IMR-90 (cell line): ENCODE measurements at regions not wholly inside any gene's neighbourhood (a gene's known extent, or its start where the extent isn't known, plus 50 kb on each side); places are given as distances from the start of the nearest gene placed in this dataset.
A peak's percentile ranks its signal among the peaks of the same experiment; 100 is the strongest.

Source experiments
- ATAC-seq: fragments of 200-7000 bp; cut with Tn5 transposase; 2 replicates; pipeline ENCODE4 v1.9.1; 2020; ENCODE audit warnings: low read depth, mild to moderate bottlenecking, moderate library complexity
- BruUV-seq: library from RNA; stranded (reverse); fragments of 400-500 nt; replicated peaks from 2 replicates; lab custom pipeline; 2021; lab: Mats Ljungman, UMichigan
- CTCF ChIA-PET: fragments of 300-600 bp; formaldehyde crosslinking; extraction: SDS; loops from one replicate; lab custom pipeline; 2021; ENCODE audit warnings: antibody characterized with exemption; lab: Yijun Ruan, JAX
- POLR2A ChIA-PET: fragments of 300-600 bp; sonication (Branson Sonifier 250); formaldehyde crosslinking; loops from one replicate; lab custom pipeline; 2022; ENCODE audit warnings: antibody characterized with exemption; ENCODE audit not compliant: unreplicated experiment; lab: Charles Lee
- DNase-seq: peaks from one replicate; pipeline ENCODE4 v3.0.0; 2013
- H2AFZ ChIP-seq: replicated peaks from 2 replicates; pipeline ENCODE3; 2013; ENCODE audit warnings: low read length, mild to moderate bottlenecking; ENCODE audit not compliant: poor library complexity
- H2AK5ac ChIP-seq: 2 replicates; pipeline ENCODE4 v1.6.1; 2013; ENCODE audit warnings: low read depth, low read length, inconsistent platforms
- H2AK9ac ChIP-seq: replicated peaks from 2 replicates; pipeline ENCODE3; 2013; ENCODE audit warnings: mild to moderate bottlenecking, low read depth, low read length, moderate library complexity; ENCODE audit not compliant: poor library complexity
- H2BK120ac ChIP-seq: 2 replicates; pipeline ENCODE4 v1.6.1; 2013; ENCODE audit warnings: low read depth, low read length, inconsistent platforms
- H2BK15ac ChIP-seq: 3 replicates; pipeline ENCODE4 v1.6.1; 2013; ENCODE audit warnings: low read depth, low read length, inconsistent platforms
- H2BK20ac ChIP-seq: 2 replicates; pipeline ENCODE4 v1.6.1; 2013; ENCODE audit warnings: low read depth, mild to moderate bottlenecking, inconsistent platforms, low read length, moderate library complexity
- H2BK5ac ChIP-seq: 2 replicates; pipeline ENCODE4 v1.6.1; 2013; ENCODE audit warnings: mild to moderate bottlenecking, low read depth, low read length, inconsistent platforms; ENCODE audit not compliant: poor library complexity, severe bottlenecking
- H3K14ac ChIP-seq: replicated peaks from 2 replicates; pipeline ENCODE4 v1.6.1; 2013; ENCODE audit warnings: low read depth, low read length, inconsistent platforms
- H3K18ac ChIP-seq: 2 replicates; pipeline ENCODE4 v1.6.1; 2013; ENCODE audit warnings: low read depth, low read length, control low read depth
- H3K23ac ChIP-seq: 2 replicates; pipeline ENCODE4 v1.6.1; 2013; ENCODE audit warnings: low read depth, low read length, inconsistent platforms
- H3K27ac ChIP-seq: 2 replicates; pipeline ENCODE4 v1.5.1; 2013; ENCODE audit warnings: mild to moderate bottlenecking, control low read depth, low read length; ENCODE audit not compliant: insufficient read depth
- H3K27me3 ChIP-seq: 2 replicates; pipeline ENCODE4 v1.6.1; 2013; ENCODE audit warnings: low read length; ENCODE audit not compliant: control insufficient read depth, insufficient read depth
- H3K36me3 ChIP-seq: 2 replicates; pipeline ENCODE4 v1.6.1; 2013; ENCODE audit warnings: low read length, mixed read lengths; ENCODE audit not compliant: control insufficient read depth, insufficient read depth
- H3K4ac ChIP-seq: 2 replicates; pipeline ENCODE4 v1.6.1; 2013; ENCODE audit warnings: low read depth, low read length, inconsistent platforms
- H3K4me1 ChIP-seq: 2 replicates; pipeline ENCODE4 v1.6.1; 2013; ENCODE audit warnings: low read length, mixed read lengths; ENCODE audit not compliant: control insufficient read depth, insufficient read depth
- H3K4me2 ChIP-seq: 2 replicates; pipeline ENCODE4 v1.6.1; 2013; ENCODE audit warnings: low read depth, mild to moderate bottlenecking, control low read depth, low read length, moderate library complexity
- H3K4me3 ChIP-seq: 2 replicates; pipeline ENCODE4 v1.5.1; 2013; ENCODE audit warnings: low read depth, mild to moderate bottlenecking, control low read depth, low read length, moderate library complexity; ENCODE audit not compliant: insufficient read depth
- H3K56ac ChIP-seq: 2 replicates; pipeline ENCODE4 v1.6.1; 2013; ENCODE audit warnings: low read length, inconsistent platforms; ENCODE audit not compliant: insufficient read depth; ENCODE audit errors: extremely low read depth
- H3K79me1 ChIP-seq, 2 experiments: 2 replicates each; pipeline ENCODE4 v1.6.1; 2013; ENCODE audit warnings: low read length in 2 of 2, inconsistent platforms in 1 of 2, low read depth in 1 of 2
- H3K9ac ChIP-seq: 2 replicates; pipeline ENCODE4 v1.6.1; 2013; ENCODE audit warnings: low read depth, low read length, control low read depth
- H3K9me1 ChIP-seq: 2 replicates; pipeline ENCODE4 v1.6.1; 2013; ENCODE audit warnings: low read length, inconsistent platforms; ENCODE audit not compliant: insufficient read depth
- H3K9me3 ChIP-seq: 2 replicates; pipeline ENCODE4 v1.6.1; 2013; ENCODE audit warnings: low read length; ENCODE audit not compliant: control insufficient read depth, insufficient read depth
- H4K20me1 ChIP-seq: 2 replicates; pipeline ENCODE4 v1.6.1; 2013; ENCODE audit warnings: low read length, inconsistent platforms; ENCODE audit not compliant: insufficient read depth
- H4K5ac ChIP-seq: 2 replicates; pipeline ENCODE4 v1.6.1; 2013; ENCODE audit warnings: mild to moderate bottlenecking, low read depth, low read length, control low read depth
- H4K8ac ChIP-seq, 2 experiments: 2 replicates each; pipeline ENCODE4 v1.6.1; 2013; ENCODE audit warnings: low read depth in 2 of 2, low read length in 2 of 2, control low read depth in 1 of 2, inconsistent platforms in 1 of 2
- H4K91ac ChIP-seq: 2 replicates; pipeline ENCODE4 v1.6.1; 2013; ENCODE audit warnings: low read depth, low read length, inconsistent platforms; ENCODE audit not compliant: insufficient read depth
- BHLHE40 ChIP-seq: fragments of 150-350 bp; IDR thresholded peaks from 2 replicates; pipeline ENCODE4 v1.6.1; 2016; ENCODE audit warnings: mild to moderate bottlenecking, low read depth, low read length
- CEBPB ChIP-seq: IDR thresholded peaks from 2 replicates; pipeline ENCODE4 v1.6.1; 2012; ENCODE audit warnings: low read depth, low read length, improper control_type of control experiment
- CHD1 ChIP-seq: IDR thresholded peaks from 2 replicates; pipeline ENCODE4 v1.6.1; 2012; ENCODE audit warnings: low read depth, low read length, improper control_type of control experiment
- FOS ChIP-seq: fragments of 150-350 bp; IDR thresholded peaks from 2 replicates; pipeline ENCODE4 v1.6.1; 2016; ENCODE audit warnings: low read depth, low read length
- MAFK ChIP-seq: IDR thresholded peaks from 2 replicates; pipeline ENCODE4 v1.6.1; 2012; ENCODE audit warnings: low read depth, low read length, improper control_type of control experiment
- MXI1 ChIP-seq: IDR thresholded peaks from 2 replicates; pipeline ENCODE4 v1.6.1; 2012; ENCODE audit warnings: low read depth, mild to moderate bottlenecking, low read length, moderate library complexity, borderline replicate concordance
- NFE2L2 ChIP-seq: fragments of 150-350 bp; IDR thresholded peaks from 2 replicates; pipeline ENCODE4 v1.6.1; 2016; ENCODE audit warnings: low read depth, mild to moderate bottlenecking, low read length
- POLR2A ChIP-seq: IDR thresholded peaks from 2 replicates; pipeline ENCODE4 v1.6.1; 2012; ENCODE audit warnings: mild to moderate bottlenecking, low read depth, low read length
- RAD21 ChIP-seq: IDR thresholded peaks from 2 replicates; pipeline ENCODE4 v1.6.1; 2012; ENCODE audit warnings: low read length, improper control_type of control experiment
- RCOR1 ChIP-seq: IDR thresholded peaks from 2 replicates; pipeline ENCODE4 v1.6.1; 2012; ENCODE audit warnings: mild to moderate bottlenecking, low read length, improper control_type of control experiment; ENCODE audit not compliant: insufficient replicate concordance
- SMC3 ChIP-seq: fragments of 150-350 bp; IDR thresholded peaks from 2 replicates; pipeline ENCODE4 v1.6.1; 2016; ENCODE audit warnings: low read depth, mild to moderate bottlenecking, antibody characterized with exemption, low read length, moderate library complexity
- WGBS, 2 experiments: methylation state at CpG; one replicate each; pipeline versions ENCODE4 v1.1.5 to v1.1.7; 2013; ENCODE audit warnings: missing lambda C conversion rate in 2 of 2; ENCODE audit not compliant: insufficient read length in 1 of 2; ENCODE audit errors: extremely low coverage in 2 of 2; 5-methylcytosine and 5-hydroxymethylcytosine counted together
- dilution Hi-C: fragments of 300-500 bp; cut with HindIII; formaldehyde crosslinking; loops from one replicate; pipeline ENCODE4 v1.14.3; 2018; ENCODE audit warnings: low sequenced_read_pairs; ENCODE audit not compliant: unreplicated experiment
- in situ Hi-C: fragments of 300-500 bp; cut with MboI; formaldehyde crosslinking; loops from 3 replicates; pipeline ENCODE4 v1.14.3; 2019; ENCODE audit warnings: low sequenced_read_pairs, inconsistent platforms, mixed read lengths
- intact Hi-C: fragments of 100-400 bp; cut with micrococcal nuclease; formaldehyde crosslinking; loops from 2 replicates; pipeline ENCODE4 v1.10.0; 2022
- TF ChIP-seq, protein P1 (sequence below): fragments of 150-350 bp; IDR thresholded peaks from 2 replicates; pipeline ENCODE4 v1.6.1; 2016; ENCODE audit warnings: low read depth, mild to moderate bottlenecking, low read length, moderate library complexity, borderline replicate concordance
- TF ChIP-seq, protein P2 (sequence below): conservative IDR thresholded peaks from 2 replicates; pipeline ENCODE4 v1.5.1; 2012; ENCODE audit warnings: mild to moderate bottlenecking, low read depth, low read length, improper control_type of control experiment
- TF ChIP-seq, protein P3 (sequence below): fragments of 150-350 bp; IDR thresholded peaks from 2 replicates; pipeline ENCODE4 v1.6.1; 2017; ENCODE audit warnings: mild to moderate bottlenecking, antibody characterized with exemption, low read length, low read depth

DNA sequence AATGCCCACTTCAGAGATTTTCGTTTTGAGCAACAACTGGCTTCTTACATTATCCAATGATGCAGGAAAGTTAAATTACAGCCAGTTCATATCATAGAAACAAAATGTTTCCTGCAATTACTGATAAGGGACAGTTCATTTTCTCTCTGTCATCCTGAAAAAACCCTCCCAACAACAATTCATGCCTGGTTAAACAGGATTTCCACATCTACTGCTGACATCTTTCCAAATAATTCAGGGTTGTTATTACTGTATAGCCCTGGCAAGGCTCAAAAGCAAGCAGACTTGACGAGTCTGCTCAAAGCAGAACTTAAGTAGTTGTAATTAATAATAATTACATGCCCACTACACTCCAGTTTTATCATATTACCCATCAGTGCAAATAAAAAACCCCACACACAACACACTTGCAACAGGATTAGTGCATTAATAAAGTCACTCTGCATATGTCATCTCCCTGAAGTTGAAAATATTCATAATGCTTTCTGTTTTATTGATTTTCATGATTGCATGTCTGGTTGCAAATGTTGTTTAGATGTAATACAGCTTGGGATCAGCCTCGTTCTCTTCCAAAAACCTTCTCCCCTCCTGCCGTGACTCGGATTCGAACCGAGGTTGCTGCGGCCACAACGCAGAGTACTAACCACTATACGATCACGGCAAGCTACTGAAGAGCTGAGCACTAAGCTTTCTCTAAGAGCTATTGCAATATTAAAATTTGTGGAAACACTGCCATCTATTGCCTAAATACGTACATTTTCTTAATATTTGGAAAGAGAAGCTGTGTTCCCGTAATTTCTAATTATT is 119.6 kb upstream of the NFIB start:
- Histone ChIP-seq H4K8ac (no peak overlapping the region), H3K4me2 (peak overlapping the region; percentile 25; the same call in 1 of the 2 replicates), H3K4me3 (no peak overlapping the region), H4K5ac (no peak overlapping the region), H2BK5ac (no peak overlapping the region), H3K56ac (no peak overlapping the region), H4K20me1 (no peaks in the 10 kb centered on the region), H3K23ac (no peak overlapping the region), H3K4me1 (peaks cover 6% of the 10 kb centered on the region; the same call in 1 of the 2 replicates), H3K36me3 (no peaks in the 10 kb centered on the region), H3K14ac (no peak overlapping the region), H3K18ac (no peak overlapping the region), H3K79me1 (no peaks in the 10 kb centered on the region), H3K27me3 (peaks cover 29% of the 10 kb centered on the region), H3K9me1 (no peaks in the 10 kb centered on the region), H3K27ac (no peak overlapping the region), H2AFZ (no peak overlapping the region), H2BK20ac (no peak overlapping the region), H2AK9ac (no peak overlapping the region), H3K4ac (no peak overlapping the region), H2BK15ac (no peak overlapping the region), H3K9me3 (peaks cover 5% of the 10 kb centered on the region; the same call in 1 of the 2 replicates), H3K9ac (no peak overlapping the region), H4K91ac (no peak overlapping the region), H2BK120ac (no peak overlapping the region), H2AK5ac (no peak overlapping the region)
- WGBS, 2 experiments, result no CpG with 5 or more reads among the region's 13 CpGs
- dilution Hi-C loops, result loop anchor here (25.0 kb wide), 1 partner anchor 996 kb away; no protein-coding TSS in a partner anchor
- in situ Hi-C loops, result loop anchor here (25.0 kb wide), 1 partner anchor 1396 kb away; no protein-coding TSS in a partner anchor
- POLR2A ChIA-PET, result no interaction called here
- CTCF ChIA-PET, result interaction anchor here (0.6 to 1.2 kb wide), 5 partner anchors 43 to 889 kb away, joined by 3 to 5 read pairs (median 3); no protein-coding TSS in a partner anchor
- peak; percentile 74 for ATAC-seq
- intact Hi-C loops, result loop anchor here (1.0 to 10.0 kb wide), 3 partner anchors 339 to 1076 kb away; no protein-coding TSS in a partner anchor
- BruUV-seq, result no TSS peak
- DNase-seq, result peak; percentile 69
- TF ChIP-seq MXI1, result no peak
- peak; percentile 49 for TF ChIP-seq RAD21
- TF ChIP-seq CEBPB, result peak; percentile 3; the same call in 1 of the 2 replicates
- no peak for TF ChIP-seq CHD1
- TF ChIP-seq, protein P1, sequence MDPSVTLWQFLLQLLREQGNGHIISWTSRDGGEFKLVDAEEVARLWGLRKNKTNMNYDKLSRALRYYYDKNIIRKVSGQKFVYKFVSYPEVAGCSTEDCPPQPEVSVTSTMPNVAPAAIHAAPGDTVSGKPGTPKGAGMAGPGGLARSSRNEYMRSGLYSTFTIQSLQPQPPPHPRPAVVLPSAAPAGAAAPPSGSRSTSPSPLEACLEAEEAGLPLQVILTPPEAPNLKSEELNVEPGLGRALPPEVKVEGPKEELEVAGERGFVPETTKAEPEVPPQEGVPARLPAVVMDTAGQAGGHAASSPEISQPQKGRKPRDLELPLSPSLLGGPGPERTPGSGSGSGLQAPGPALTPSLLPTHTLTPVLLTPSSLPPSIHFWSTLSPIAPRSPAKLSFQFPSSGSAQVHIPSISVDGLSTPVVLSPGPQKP, result no peak
- TF ChIP-seq SMC3, result peak; percentile 32; the same call in 1 of the 2 replicates
- no peak for TF ChIP-seq NFE2L2
- TF ChIP-seq POLR2A, result no peak
- no peak for TF ChIP-seq BHLHE40
- TF ChIP-seq, protein P2, sequence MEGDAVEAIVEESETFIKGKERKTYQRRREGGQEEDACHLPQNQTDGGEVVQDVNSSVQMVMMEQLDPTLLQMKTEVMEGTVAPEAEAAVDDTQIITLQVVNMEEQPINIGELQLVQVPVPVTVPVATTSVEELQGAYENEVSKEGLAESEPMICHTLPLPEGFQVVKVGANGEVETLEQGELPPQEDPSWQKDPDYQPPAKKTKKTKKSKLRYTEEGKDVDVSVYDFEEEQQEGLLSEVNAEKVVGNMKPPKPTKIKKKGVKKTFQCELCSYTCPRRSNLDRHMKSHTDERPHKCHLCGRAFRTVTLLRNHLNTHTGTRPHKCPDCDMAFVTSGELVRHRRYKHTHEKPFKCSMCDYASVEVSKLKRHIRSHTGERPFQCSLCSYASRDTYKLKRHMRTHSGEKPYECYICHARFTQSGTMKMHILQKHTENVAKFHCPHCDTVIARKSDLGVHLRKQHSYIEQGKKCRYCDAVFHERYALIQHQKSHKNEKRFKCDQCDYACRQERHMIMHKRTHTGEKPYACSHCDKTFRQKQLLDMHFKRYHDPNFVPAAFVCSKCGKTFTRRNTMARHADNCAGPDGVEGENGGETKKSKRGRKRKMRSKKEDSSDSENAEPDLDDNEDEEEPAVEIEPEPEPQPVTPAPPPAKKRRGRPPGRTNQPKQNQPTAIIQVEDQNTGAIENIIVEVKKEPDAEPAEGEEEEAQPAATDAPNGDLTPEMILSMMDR, result peak; percentile 54
- no peak for TF ChIP-seq RCOR1
- TF ChIP-seq FOS, result 0 out of 2 replicates have a peak, but pooled peaks have one; percentile 50
- TF ChIP-seq MAFK, result no peak
- TF ChIP-seq, protein P3, sequence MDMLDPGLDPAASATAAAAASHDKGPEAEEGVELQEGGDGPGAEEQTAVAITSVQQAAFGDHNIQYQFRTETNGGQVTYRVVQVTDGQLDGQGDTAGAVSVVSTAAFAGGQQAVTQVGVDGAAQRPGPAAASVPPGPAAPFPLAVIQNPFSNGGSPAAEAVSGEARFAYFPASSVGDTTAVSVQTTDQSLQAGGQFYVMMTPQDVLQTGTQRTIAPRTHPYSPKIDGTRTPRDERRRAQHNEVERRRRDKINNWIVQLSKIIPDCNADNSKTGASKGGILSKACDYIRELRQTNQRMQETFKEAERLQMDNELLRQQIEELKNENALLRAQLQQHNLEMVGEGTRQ, result no peak
